Neural cell (in vitro differentiated cells): ENCODE measurements at regions not wholly inside any gene's neighbourhood (a gene's known extent, or its start where the extent isn't known, plus 50 kb on each side); places are given as distances from the start of the nearest gene placed in this dataset.

ENCODE experiments used
- EP300 ChIP-seq: fragments of 450-650 bp; conservative IDR thresholded peaks from 2 replicates; pipeline ENCODE4 v1.6.1; 2014; ENCODE audit warnings: antibody characterized with exemption, mild to moderate bottlenecking, moderate library complexity; ENCODE audit not compliant: poor library complexity, severe bottlenecking
- POLR2AphosphoS5 ChIP-seq: IDR thresholded peaks from 2 replicates; pipeline ENCODE4 v1.6.1; 2012
- SMC3 ChIP-seq: fragments of 450-650 bp; conservative IDR thresholded peaks from 2 replicates; pipeline ENCODE4 v1.6.1; 2014; ENCODE audit warnings: antibody characterized with exemption, mild to moderate bottlenecking, moderate library complexity; ENCODE audit not compliant: poor library complexity
- TAF1 ChIP-seq: IDR thresholded peaks from 2 replicates; pipeline ENCODE4 v1.6.1; 2012; ENCODE audit warnings: low read depth
- TF ChIP-seq, protein P1 (sequence below): fragments of 450-650 bp; IDR thresholded peaks from 2 replicates; pipeline ENCODE4 v1.5.1; 2014; ENCODE audit warnings: antibody characterized with exemption, mild to moderate bottlenecking, moderate library complexity; ENCODE audit not compliant: poor library complexity, severe bottlenecking

DNA sequence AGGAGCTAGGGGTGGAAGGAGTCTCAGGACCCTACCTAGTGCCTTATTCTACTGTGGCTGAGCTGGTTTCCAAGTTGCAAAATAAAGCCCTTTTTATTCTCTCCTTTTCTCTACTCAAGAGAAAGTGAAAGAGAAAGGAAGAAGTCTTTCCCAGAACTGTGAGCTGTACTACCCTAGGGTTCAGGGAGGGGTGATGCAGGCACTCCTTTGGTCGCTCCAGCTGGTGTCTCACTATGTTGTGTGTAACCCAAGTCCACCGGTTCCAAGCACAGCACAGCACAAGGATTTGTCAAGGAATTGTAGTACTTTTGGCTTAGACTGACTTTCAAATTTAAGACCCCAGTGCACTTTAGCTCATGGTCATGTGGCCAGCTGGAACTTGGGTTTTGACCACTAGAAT lies 1721.7 kb downstream of the OTOL1 start:
- TF ChIP-seq EP300 (no peak), POLR2AphosphoS5 (no peak), TAF1 (no peak), SMC3 (no peak)
- TF ChIP-seq, protein P1, sequence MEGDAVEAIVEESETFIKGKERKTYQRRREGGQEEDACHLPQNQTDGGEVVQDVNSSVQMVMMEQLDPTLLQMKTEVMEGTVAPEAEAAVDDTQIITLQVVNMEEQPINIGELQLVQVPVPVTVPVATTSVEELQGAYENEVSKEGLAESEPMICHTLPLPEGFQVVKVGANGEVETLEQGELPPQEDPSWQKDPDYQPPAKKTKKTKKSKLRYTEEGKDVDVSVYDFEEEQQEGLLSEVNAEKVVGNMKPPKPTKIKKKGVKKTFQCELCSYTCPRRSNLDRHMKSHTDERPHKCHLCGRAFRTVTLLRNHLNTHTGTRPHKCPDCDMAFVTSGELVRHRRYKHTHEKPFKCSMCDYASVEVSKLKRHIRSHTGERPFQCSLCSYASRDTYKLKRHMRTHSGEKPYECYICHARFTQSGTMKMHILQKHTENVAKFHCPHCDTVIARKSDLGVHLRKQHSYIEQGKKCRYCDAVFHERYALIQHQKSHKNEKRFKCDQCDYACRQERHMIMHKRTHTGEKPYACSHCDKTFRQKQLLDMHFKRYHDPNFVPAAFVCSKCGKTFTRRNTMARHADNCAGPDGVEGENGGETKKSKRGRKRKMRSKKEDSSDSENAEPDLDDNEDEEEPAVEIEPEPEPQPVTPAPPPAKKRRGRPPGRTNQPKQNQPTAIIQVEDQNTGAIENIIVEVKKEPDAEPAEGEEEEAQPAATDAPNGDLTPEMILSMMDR: no peak
